Astrocyte (in vitro differentiated cells and primary cell): ENCODE measurements at regions not wholly inside any gene's neighbourhood (a gene's known extent, or its start where the extent isn't known, plus 50 kb on each side); places are given as distances from the start of the nearest gene placed in this dataset.

Experiments
- CTCF ChIP-seq: IDR thresholded peaks from 2 replicates; pipeline ENCODE4 v1.5.1; 2011; ENCODE audit warnings: low read depth, mild to moderate bottlenecking, inconsistent platforms, low read length, moderate library complexity; ENCODE audit not compliant: insufficient read depth
- EZH2 ChIP-seq: IDR thresholded peaks from 2 replicates; pipeline ENCODE4 v1.6.1; 2012; ENCODE audit warnings: mild to moderate bottlenecking, low read length, inconsistent platforms; ENCODE audit not compliant: insufficient read depth

DNA sequence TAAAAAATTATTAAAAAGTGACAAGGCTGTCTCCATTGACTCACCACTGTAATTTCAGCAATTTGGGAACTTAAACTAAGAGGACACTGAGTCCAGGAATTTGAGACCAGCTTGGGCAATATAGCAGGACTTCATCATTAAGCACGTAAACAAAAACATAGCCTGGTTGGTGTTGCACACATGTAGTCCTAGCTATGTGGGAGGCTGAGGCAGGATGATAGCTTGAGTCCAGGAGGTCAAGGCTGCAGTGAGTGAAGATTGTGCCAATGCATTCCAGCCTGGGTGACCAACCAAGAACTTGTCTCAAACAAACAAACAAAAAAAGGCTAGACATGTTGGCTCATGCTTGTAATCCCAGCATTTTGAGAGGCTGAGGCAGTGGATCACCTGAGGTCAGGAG lies 439.4 kb upstream of the TSPY4 start:
- no peak for TF ChIP-seq CTCF
- no peak for TF ChIP-seq EZH2
